Large intestine (tissue), 3 donors: ENCODE measurements at regions not wholly inside any gene's neighbourhood (a gene's known extent, or its start where the extent isn't known, plus 50 kb on each side); places are given as distances from the start of the nearest gene placed in this dataset.
"Not testable (repeated sequence)": the region's sequence is repeated elsewhere in the genome, so short reads cannot be mapped to it uniquely, and the experiment has no call there.

Source experiments
- DNase-seq, 2 donors: peaks; one replicate each; pipeline versions ENCODE4 v3.0.0 to v3.0.0-alpha.2; 2013
- H3K27ac ChIP-seq: one replicate; pipeline ENCODE4 v1.5.1; 2013; ENCODE audit warnings: low read length
- H3K27me3 ChIP-seq: 2 replicates; pipeline ENCODE4 v1.6.1; 2013; ENCODE audit warnings: low read length; ENCODE audit not compliant: control insufficient read depth, insufficient read depth
- H3K36me3 ChIP-seq: 2 replicates; pipeline ENCODE4 v1.6.1; 2013; ENCODE audit warnings: low read length; ENCODE audit not compliant: control insufficient read depth, insufficient read depth
- H3K4me1 ChIP-seq: one replicate; pipeline ENCODE4 v1.6.1; 2013; ENCODE audit warnings: low read length; ENCODE audit not compliant: control insufficient read depth, insufficient read depth
- H3K4me3 ChIP-seq: one replicate; pipeline ENCODE4 v1.5.1; 2013; ENCODE audit warnings: low read length
- H3K9me3 ChIP-seq: one replicate; pipeline ENCODE4 v1.6.1; 2013; ENCODE audit warnings: mild to moderate bottlenecking, low read depth, low read length, moderate library complexity; ENCODE audit not compliant: control insufficient read depth
- WGBS: methylation state at CpG from one replicate; pipeline ENCODE4 v1.1.5; 2013; ENCODE audit warnings: low lambda C conversion rate; ENCODE audit not compliant: insufficient coverage; 5-methylcytosine and 5-hydroxymethylcytosine counted together

GRCh38 chr6:6762566-6762965 lies 174.0 kb downstream of the LY86 start:
- not testable (repeated sequence) for H3K27me3 ChIP-seq, H3K27ac ChIP-seq, H3K36me3 ChIP-seq, H3K9me3 ChIP-seq, H3K4me1 ChIP-seq, DNase-seq, H3K4me3 ChIP-seq
- no CpG with 5 or more reads among the region's 27 CpGs for WGBS

GRCh38 chr6:6764764-6765434 lies 176.4 kb downstream of the LY86 start:
- Histone ChIP-seq H3K9me3 (peaks cover 3% of the 10 kb centered on the region), H3K27me3 (no peaks in the 10 kb centered on the region), H3K4me3 (no peak overlapping the region), H3K27ac (no peak overlapping the region), H3K36me3 (no peaks in the 10 kb centered on the region), H3K4me1 (no peaks in the 10 kb centered on the region)
- WGBS = no CpG with 5 or more reads among the region's 3 CpGs
- DNase-seq = no peak

- no peak overlapping the region for H3K27ac ChIP-seq
- H3K27me3 ChIP-seq = no peaks in the 10 kb centered on the region
- no peaks in the 10 kb centered on the region for H3K36me3 ChIP-seq
- no peaks in the 10 kb centered on the region for H3K4me1 ChIP-seq
- no peak overlapping the region for H3K4me3 ChIP-seq
- H3K9me3 ChIP-seq = peaks cover 3% of the 10 kb centered on the region
- DNase-seq = peak in 1 of 2 donors; percentile 29
- WGBS = 80% methylated on average over 2 of the region's 6 CpGs
These were observed 177.8 kb downstream of the LY86 start for GRCh38 chr6:6766230-6766905.

- 100% methylated on average over 1 of the region's 1 CpG for WGBS
- H3K9me3 ChIP-seq = no peaks in the 10 kb centered on the region
- no peaks in the 10 kb centered on the region for H3K36me3 ChIP-seq
- no peak overlapping the region for H3K27ac ChIP-seq
- no peak overlapping the region for H3K4me3 ChIP-seq
- no peaks in the 10 kb centered on the region for H3K4me1 ChIP-seq
- no peak for DNase-seq
- H3K27me3 ChIP-seq = no peaks in the 10 kb centered on the region
These were observed 180.9 kb downstream of the LY86 start for GRCh38 chr6:6769466-6769865.

- no CpG with 5 or more reads among the region's 1 CpG for WGBS
- Histone ChIP-seq H3K27me3 (no peaks in the 10 kb centered on the region), H3K27ac (no peak overlapping the region), H3K4me1 (no peaks in the 10 kb centered on the region), H3K9me3 (no peaks in the 10 kb centered on the region), H3K4me3 (no peak overlapping the region), H3K36me3 (no peaks in the 10 kb centered on the region)
- DNase-seq = no peak
These were observed 182.9 kb downstream of the LY86 start for GRCh38 chr6:6771224-6771945.

GRCh38 chr6:6771964-6772363 lies 183.4 kb downstream of the LY86 start:
- Histone ChIP-seq H3K36me3 (no peaks in the 10 kb centered on the region), H3K4me1 (no peaks in the 10 kb centered on the region), H3K9me3 (no peaks in the 10 kb centered on the region), H3K27ac (no peak overlapping the region), H3K4me3 (no peak overlapping the region), H3K27me3 (no peaks in the 10 kb centered on the region)
- 100% methylated on average over 1 of the region's 5 CpGs for WGBS
- DNase-seq = no peak

GRCh38 chr6:6772751-6773150 lies 184.2 kb downstream of the LY86 start:
- H3K4me3 ChIP-seq = no peak overlapping the region
- no peaks in the 10 kb centered on the region for H3K4me1 ChIP-seq
- DNase-seq = peak in 1 of 2 donors; percentile 15
- no peaks in the 10 kb centered on the region for H3K9me3 ChIP-seq
- no peaks in the 10 kb centered on the region for H3K36me3 ChIP-seq
- no peaks in the 10 kb centered on the region for H3K27me3 ChIP-seq
- no CpG with 5 or more reads among the region's 6 CpGs for WGBS
- H3K27ac ChIP-seq = no peak overlapping the region

- no peak for DNase-seq
- Histone ChIP-seq H3K4me1 (no peaks in the 10 kb centered on the region), H3K27me3 (no peaks in the 10 kb centered on the region), H3K27ac (no peak overlapping the region), H3K4me3 (no peak overlapping the region), H3K9me3 (no peaks in the 10 kb centered on the region), H3K36me3 (no peaks in the 10 kb centered on the region)
- WGBS = no CpG with 5 or more reads among the region's 3 CpGs
These were observed 186.6 kb downstream of the LY86 start for GRCh38 chr6:6775074-6775473.

- no peak overlapping the region for H3K27ac ChIP-seq
- DNase-seq = no peak
- WGBS = 60% methylated on average over 1 of the region's 10 CpGs
- H3K36me3 ChIP-seq = no peaks in the 10 kb centered on the region
- no peaks in the 10 kb centered on the region for H3K27me3 ChIP-seq
- H3K4me3 ChIP-seq = no peak overlapping the region
- no peaks in the 10 kb centered on the region for H3K9me3 ChIP-seq
- H3K4me1 ChIP-seq = no peaks in the 10 kb centered on the region
These were observed 191.7 kb downstream of the LY86 start for GRCh38 chr6:6780231-6780630.

- Histone ChIP-seq H3K36me3 (no peaks in the 10 kb centered on the region), H3K9me3 (no peaks in the 10 kb centered on the region), H3K4me1 (no peaks in the 10 kb centered on the region), H3K4me3 (no peak overlapping the region), H3K27me3 (no peaks in the 10 kb centered on the region), H3K27ac (no peak overlapping the region)
- no peak for DNase-seq
- 90% methylated on average over 2 of the region's 3 CpGs for WGBS
These were observed 192.8 kb downstream of the LY86 start for GRCh38 chr6:6781172-6781872.
